ENCODE measurements at regions not wholly inside any gene's neighbourhood (a gene's known extent, or its start where the extent isn't known, plus 50 kb on each side); places are given as distances from the start of the nearest gene placed in this dataset.

GRCh38 chr4:10175626-10176025, 59.0 kb upstream of the WDR1 start:
- intact Hi-C loops (cut with DNase I), result no loop called here
- H3K4me3 ChIP-seq, result no peak overlapping the region
- peaks cover 1% of the 10 kb centered on the region for H3K4me1 ChIP-seq (ENCODE audit: insufficient read depth)
- TF ChIP-seq EP300 (IDR thresholded peaks at IDR 0.05) (no peak), CTCF (IDR thresholded peaks at IDR 0.05) (no peak), POLR2A (IDR thresholded peaks at IDR 0.05) (no peak)
- no peak for DNase-seq
- WGBS, 3 donors, result 75 to 90% (median 87%) methylated on average over 7 of the region's 7 CpGs
- no peaks in the 10 kb centered on the region for H3K27me3 ChIP-seq
- H3K9me3 ChIP-seq, result no peaks in the 10 kb centered on the region
- no peaks in the 10 kb centered on the region for H3K36me3 ChIP-seq
- H3K27ac ChIP-seq, result no peak overlapping the region

DNA sequence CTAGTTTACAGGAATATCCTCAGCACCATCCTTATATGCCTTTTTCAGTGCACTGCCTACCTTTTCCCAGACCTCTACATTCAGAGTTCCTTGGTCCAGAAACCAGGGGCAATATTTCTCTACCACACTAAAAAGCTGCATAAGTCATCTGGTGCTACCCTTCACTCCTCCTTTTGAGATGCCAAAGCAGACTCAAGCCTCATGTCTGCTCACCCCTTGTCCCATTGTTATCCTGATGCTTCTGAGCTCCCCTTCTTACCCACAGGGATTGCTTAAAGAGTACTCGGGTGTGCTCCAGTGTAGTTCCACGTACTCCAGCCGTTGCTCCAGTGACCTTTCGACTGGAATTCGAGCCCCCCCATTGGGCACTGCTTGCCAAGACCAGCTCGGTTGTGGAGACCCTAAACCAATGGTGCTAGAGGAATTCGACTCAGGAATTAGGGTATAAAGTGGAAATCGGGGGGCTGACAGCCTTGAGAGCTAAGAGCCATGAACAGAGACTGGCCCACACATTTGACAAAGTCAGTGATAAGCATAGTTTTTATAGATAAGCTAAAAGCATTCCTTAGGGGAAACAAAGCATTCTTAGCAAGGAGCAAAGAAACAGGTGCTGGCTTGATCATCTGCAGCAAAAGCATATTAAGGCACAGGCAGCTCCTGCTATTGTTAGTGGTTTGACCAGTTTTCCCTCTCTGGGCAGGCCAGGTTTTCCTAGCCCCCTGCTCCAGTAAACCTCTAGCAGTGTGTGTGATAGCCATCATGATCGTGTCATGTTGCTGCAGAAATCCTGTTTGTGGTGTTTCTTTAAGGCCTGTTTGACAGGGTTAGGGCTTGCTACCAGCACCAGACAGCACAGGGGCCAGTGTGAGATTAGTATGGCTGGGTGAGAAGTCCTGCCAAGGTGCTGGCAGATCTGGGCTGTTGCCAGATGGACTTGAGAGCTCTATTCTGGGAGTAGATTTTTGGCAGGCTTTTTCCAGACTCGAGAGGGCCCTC, 57.5 kb upstream of the WDR1 start:
- Histone ChIP-seq H3K27ac (no peak overlapping the region), H3K4me1 (ENCODE audit: insufficient read depth) (peaks cover 1% of the 10 kb centered on the region), H3K36me3 (no peaks in the 10 kb centered on the region), H3K27me3 (no peaks in the 10 kb centered on the region), H3K9me3 (no peaks in the 10 kb centered on the region), H3K4me3 (no peak overlapping the region)
- no peak for DNase-seq
- intact Hi-C loops (cut with DNase I), result no loop called here
- no peak for TF ChIP-seq CTCF (IDR thresholded peaks at IDR 0.05)
- no peak for TF ChIP-seq POLR2A (IDR thresholded peaks at IDR 0.05)
- no peak for TF ChIP-seq EP300 (IDR thresholded peaks at IDR 0.05)
- 53 to 70% (median 63%) methylated on average over 10 of the region's 10 CpGs for WGBS, 3 donors

DNA sequence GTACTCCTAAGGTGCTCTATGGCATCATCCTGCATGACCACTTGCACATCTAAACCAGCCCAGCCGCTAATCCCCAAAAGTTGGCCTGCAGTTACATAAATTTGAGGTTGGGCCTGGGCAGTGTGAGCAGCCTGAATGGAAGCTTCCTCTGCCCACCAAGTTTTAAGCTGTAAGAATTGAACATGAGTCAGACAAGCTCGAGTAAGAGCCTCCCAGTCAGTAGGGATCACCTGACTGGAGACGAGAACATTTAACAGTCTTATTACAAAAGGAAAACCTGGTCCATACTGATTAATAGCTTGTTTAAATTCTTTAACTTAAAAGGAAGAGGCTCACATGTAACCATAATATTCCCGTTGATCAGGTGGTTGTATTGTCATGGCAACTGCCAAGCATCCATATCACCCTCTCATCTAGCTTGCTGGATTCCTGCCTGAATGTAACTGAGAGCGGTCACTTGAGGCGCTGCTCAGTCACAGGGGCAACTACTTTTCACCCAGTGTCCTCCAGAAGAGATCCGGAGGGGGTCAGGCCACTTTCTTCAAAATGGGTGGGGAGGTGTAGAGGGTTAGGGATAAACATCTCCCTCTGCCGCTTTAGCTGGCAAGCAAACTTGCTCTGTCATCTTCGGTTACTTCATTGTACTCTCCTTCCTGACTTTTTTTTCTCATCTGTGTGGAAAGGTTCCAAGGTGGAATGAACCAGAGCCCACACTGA, 56.6 kb upstream of the WDR1 start:
- no peaks in the 10 kb centered on the region for H3K36me3 ChIP-seq
- H3K9me3 ChIP-seq, result no peaks in the 10 kb centered on the region
- no peaks in the 10 kb centered on the region for H3K27me3 ChIP-seq
- no peak overlapping the region for H3K4me3 ChIP-seq
- DNase-seq, result no peak
- intact Hi-C loops (cut with DNase I), result no loop called here
- no peak overlapping the region for H3K27ac ChIP-seq
- peaks cover 1% of the 10 kb centered on the region for H3K4me1 ChIP-seq (ENCODE audit: insufficient read depth)
- 67 to 71% (median 69%) methylated on average over 9 of the region's 9 CpGs for WGBS, 3 donors
- no peak for TF ChIP-seq POLR2A (IDR thresholded peaks at IDR 0.05)
- no peak for TF ChIP-seq EP300 (IDR thresholded peaks at IDR 0.05)
- TF ChIP-seq CTCF (IDR thresholded peaks at IDR 0.05), result no peak

DNA sequence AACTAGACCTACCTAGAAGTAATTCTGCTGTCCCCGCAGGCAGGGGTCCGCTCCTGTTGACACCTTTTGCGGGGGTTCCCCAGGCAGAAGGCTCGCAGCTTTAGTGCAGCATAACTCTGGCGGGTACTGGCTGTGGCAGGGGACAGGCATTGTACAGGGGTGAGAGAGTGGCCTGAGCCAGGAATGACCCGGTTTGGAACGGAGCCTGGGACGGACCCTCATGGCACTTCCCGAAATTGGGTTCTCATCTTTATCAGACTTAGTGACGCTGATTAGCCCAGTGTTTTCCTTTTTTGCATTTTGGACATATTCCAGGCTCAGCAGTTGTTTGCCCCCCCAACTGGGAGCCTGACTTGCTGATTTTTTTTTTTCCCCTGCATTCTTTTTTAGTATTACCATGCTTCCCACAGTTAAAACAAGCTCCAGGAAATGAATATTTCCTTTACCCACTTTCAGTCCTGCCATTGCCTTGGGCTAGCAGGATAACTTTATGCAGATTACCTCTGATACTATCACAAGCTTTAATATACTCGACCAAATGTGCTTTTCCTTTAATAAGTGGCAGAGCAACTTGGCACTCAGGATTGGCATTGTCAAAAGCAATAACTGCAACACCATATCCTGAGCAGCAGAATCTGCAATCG, 55.8 kb upstream of the WDR1 start:
- Histone ChIP-seq H3K36me3 (no peaks in the 10 kb centered on the region), H3K27ac (no peak overlapping the region), H3K4me3 (no peak overlapping the region), H3K9me3 (no peaks in the 10 kb centered on the region), H3K27me3 (no peaks in the 10 kb centered on the region), H3K4me1 (ENCODE audit: insufficient read depth) (peaks cover 1% of the 10 kb centered on the region)
- intact Hi-C loops (cut with DNase I), result no loop called here
- TF ChIP-seq POLR2A (IDR thresholded peaks at IDR 0.05) (no peak), EP300 (IDR thresholded peaks at IDR 0.05) (no peak), CTCF (IDR thresholded peaks at IDR 0.05) (no peak)
- no peak for DNase-seq
- WGBS, 3 donors, result 44 to 65% (median 48%) methylated on average over 12 of the region's 12 CpGs

Measured in ovary (tissue), 7 donors.